ENCODE measurements at regions not wholly inside any gene's neighbourhood (a gene's known extent, or its start where the extent isn't known, plus 50 kb on each side); places are given as distances from the start of the nearest gene placed in this dataset.

DNA sequence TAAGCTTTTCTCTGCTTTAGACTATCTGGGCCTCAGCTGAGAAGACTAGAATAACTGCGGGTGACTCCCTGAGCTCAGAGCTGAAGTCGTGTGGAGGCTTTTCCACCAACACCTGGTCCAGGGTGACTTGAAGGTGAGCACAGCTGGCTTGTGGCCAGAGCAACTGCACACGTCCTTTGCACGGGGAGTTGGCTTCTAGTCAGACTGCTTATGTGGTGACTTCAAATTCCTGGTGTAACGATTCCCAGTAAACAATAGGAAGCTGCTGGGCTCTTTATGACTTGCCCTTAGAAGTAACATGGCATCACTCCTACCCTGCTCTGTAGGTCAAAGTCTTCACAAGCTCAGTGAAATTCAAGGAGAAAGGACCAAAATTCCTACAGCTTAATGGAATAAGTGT, 800.6 kb upstream of the CDH6 start:
- Mint-ChIP-seq H3K4me3 (no peak overlapping the region), H3K4me1 (peaks cover 12 to 19% of the 10 kb centered on the region in 2 experiments), H3K9me3 (no peaks in the 10 kb centered on the region), H3K36me3 (ENCODE audit: insufficient read depth in 1 of 3, low read depth in 3 of 3) (peaks cover 0 to 4% (median 0%) of the 10 kb centered on the region in 3 experiments; a peak in 3 of 7 replicates), H3K27ac (no peak overlapping the region), H3K27me3 (ENCODE audit: low read depth) (no peaks in the 10 kb centered on the region)
- Histone ChIP-seq H3K4me1 (ENCODE audit: insufficient read depth, low read length) (no peaks in the 10 kb centered on the region; the same call in 1 of the 2 replicates), H2AK5ac (ENCODE audit: insufficient read length, low read length) (no peak overlapping the region), H3T11ph (ENCODE audit: low read length) (no peak overlapping the region), H4K8ac (replicated peaks; ENCODE audit: insufficient read length, low read depth, low read length) (no peak overlapping the region), H3K18ac (ENCODE audit: insufficient read length, low read depth, low read length) (no peak overlapping the region), H3K23me2 (ENCODE audit: insufficient read length, low read depth, low read length, poor library complexity, severe bottlenecking) (no peaks in the 10 kb centered on the region), H3K9me3 (ENCODE audit: control insufficient read depth, low read depth, low read length) (no peaks in the 10 kb centered on the region), H3K9ac (ENCODE audit: extremely low read depth, insufficient read length, low read length) (no peak overlapping the region), H4K5ac (ENCODE audit: insufficient read length, low read depth, low read length) (no peak overlapping the region), H2BK15ac (ENCODE audit: low read depth, low read length) (no peak overlapping the region), H2BK20ac (ENCODE audit: low read depth, low read length, poor library complexity, severe bottlenecking) (no peak overlapping the region), H3K4ac (ENCODE audit: low read depth, low read length) (no peak overlapping the region), H3K79me2 (ENCODE audit: insufficient read depth, low read length) (no peaks in the 10 kb centered on the region), H3K79me1 (ENCODE audit: insufficient read depth, low read depth, low read length, poor library complexity, severe bottlenecking) (no peaks in the 10 kb centered on the region), H3K27me3 (ENCODE audit: insufficient read depth, low read length) (no peaks in the 10 kb centered on the region), H3K56ac (ENCODE audit: insufficient read length, low read depth, low read length) (no peak overlapping the region), H2AFZ (ENCODE audit: low read length) (peak overlapping the region; percentile 37), H2BK12ac (ENCODE audit: insufficient read length, low read depth, low read length) (no peak overlapping the region), H2BK5ac (ENCODE audit: insufficient read length, low read length) (no peak overlapping the region), H3K4me2 (ENCODE audit: insufficient read depth, insufficient read length, low read length) (no peak overlapping the region), H3K14ac (ENCODE audit: insufficient read depth, low read length) (no peak overlapping the region), H3K23ac (ENCODE audit: insufficient read length, low read depth, low read length) (no peak overlapping the region), H4K20me1 (ENCODE audit: control insufficient read depth, insufficient read depth, insufficient read length) (no peaks in the 10 kb centered on the region), H4K91ac (ENCODE audit: insufficient read length, low read depth, low read length) (no peak overlapping the region), H2BK120ac (ENCODE audit: low read depth, low read length, poor library complexity, severe bottlenecking) (no peak overlapping the region), H3K27ac (ENCODE audit: insufficient read length, low read depth, low read length) (no peak overlapping the region)
- TF ChIP-seq, protein P1, sequence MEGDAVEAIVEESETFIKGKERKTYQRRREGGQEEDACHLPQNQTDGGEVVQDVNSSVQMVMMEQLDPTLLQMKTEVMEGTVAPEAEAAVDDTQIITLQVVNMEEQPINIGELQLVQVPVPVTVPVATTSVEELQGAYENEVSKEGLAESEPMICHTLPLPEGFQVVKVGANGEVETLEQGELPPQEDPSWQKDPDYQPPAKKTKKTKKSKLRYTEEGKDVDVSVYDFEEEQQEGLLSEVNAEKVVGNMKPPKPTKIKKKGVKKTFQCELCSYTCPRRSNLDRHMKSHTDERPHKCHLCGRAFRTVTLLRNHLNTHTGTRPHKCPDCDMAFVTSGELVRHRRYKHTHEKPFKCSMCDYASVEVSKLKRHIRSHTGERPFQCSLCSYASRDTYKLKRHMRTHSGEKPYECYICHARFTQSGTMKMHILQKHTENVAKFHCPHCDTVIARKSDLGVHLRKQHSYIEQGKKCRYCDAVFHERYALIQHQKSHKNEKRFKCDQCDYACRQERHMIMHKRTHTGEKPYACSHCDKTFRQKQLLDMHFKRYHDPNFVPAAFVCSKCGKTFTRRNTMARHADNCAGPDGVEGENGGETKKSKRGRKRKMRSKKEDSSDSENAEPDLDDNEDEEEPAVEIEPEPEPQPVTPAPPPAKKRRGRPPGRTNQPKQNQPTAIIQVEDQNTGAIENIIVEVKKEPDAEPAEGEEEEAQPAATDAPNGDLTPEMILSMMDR (conservative IDR thresholded peaks at IDR 0.05): no peak
- no CpG with 5 or more reads among the region's 5 CpGs for WGBS (ENCODE audit: extremely low coverage, insufficient read length, low lambda C conversion rate)
- DNase-seq: no peak

Data from H9 (cell line).